ENCODE measurements at regions not wholly inside any gene's neighbourhood (a gene's known extent, or its start where the extent isn't known, plus 50 kb on each side); places are given as distances from the start of the nearest gene placed in this dataset.
"Not testable (repeated sequence)": the region's sequence is repeated elsewhere in the genome, so short reads cannot be mapped to it uniquely, and the experiment has no call there.

DNA sequence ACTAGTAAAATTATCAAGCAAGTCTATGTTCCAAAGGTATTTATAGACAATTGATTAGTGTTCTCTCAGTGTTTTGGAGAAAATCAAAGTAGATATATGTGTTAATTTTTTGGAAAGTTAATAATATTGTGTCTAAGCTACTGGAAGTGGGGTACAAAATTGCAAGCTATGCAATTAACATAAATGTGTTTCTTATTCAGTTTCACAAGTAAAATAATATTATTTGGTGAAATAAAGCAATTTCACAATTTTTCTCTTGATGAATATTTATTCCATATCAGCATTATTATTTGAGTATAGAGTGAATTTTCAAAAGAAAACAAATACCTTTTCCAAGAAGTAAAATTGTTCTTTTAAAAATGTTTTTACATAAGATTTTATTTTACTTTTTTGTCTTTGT, 1047.7 kb downstream of the TBL1XR1 start:
- H3K27ac ChIP-seq (ENCODE audit: low read depth, low read length), result no peak overlapping the region
- no peak for DNase-seq (ENCODE audit: low read depth in 4 of 6, low spot score in 6 of 6)
- no peak overlapping the region for H3K4me3 ChIP-seq (ENCODE audit: low read depth, low read length)
- H3K36me3 ChIP-seq (ENCODE audit: control insufficient read depth, insufficient read depth, low read length), result no peaks in the 10 kb centered on the region
- no peaks in the 10 kb centered on the region for H3K9me3 ChIP-seq (ENCODE audit: control insufficient read depth, insufficient read depth, low read length)
- H3K4me1 ChIP-seq (ENCODE audit: control insufficient read depth, insufficient read depth, low read length), result no peaks in the 10 kb centered on the region
- no peaks in the 10 kb centered on the region for H3K27me3 ChIP-seq (ENCODE audit: control insufficient read depth, insufficient read depth, low read length)

DNA sequence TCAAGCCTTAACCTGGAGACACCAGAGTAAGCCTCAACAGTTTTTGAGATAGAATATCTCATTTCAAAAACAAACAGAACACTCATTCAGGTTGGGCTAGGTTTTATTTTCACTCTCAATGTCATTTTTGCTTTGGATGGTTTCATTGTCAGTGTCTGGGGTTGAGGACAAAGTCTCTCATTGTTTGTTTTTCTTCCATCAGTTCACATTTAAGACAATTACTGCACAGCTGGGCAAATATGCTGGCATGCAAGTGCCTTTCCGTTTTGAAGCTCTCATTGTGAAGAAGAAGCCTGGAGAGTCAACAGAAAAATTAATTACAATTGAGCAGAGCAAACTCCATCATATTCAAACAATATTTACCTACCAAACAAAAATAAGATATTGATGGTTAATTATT, 1050.0 kb downstream of the TBL1XR1 start:
- Histone ChIP-seq H3K4me3 (ENCODE audit: low read depth, low read length) (no peak overlapping the region), H3K4me1 (ENCODE audit: control insufficient read depth, insufficient read depth, low read length) (no peaks in the 10 kb centered on the region), H3K9me3 (ENCODE audit: control insufficient read depth, insufficient read depth, low read length) (no peaks in the 10 kb centered on the region), H3K27ac (ENCODE audit: low read depth, low read length) (no peak overlapping the region), H3K27me3 (ENCODE audit: control insufficient read depth, insufficient read depth, low read length) (no peaks in the 10 kb centered on the region), H3K36me3 (ENCODE audit: control insufficient read depth, insufficient read depth, low read length) (no peaks in the 10 kb centered on the region)
- peak in 1 of 6 donors; percentile 24 for DNase-seq (ENCODE audit: low read depth in 4 of 6, low spot score in 6 of 6)
- WGBS (ENCODE audit: insufficient coverage), result no CpG with 5 or more reads among the region's 1 CpG

- H3K4me1 ChIP-seq (ENCODE audit: control insufficient read depth, insufficient read depth, low read length), result no peaks in the 10 kb centered on the region
- WGBS (ENCODE audit: insufficient coverage), result no CpG with 5 or more reads among the region's 1 CpG
- H3K27ac ChIP-seq (ENCODE audit: low read depth, low read length), result no peak overlapping the region
- H3K9me3 ChIP-seq (ENCODE audit: control insufficient read depth, insufficient read depth, low read length), result no peaks in the 10 kb centered on the region
- H3K27me3 ChIP-seq (ENCODE audit: control insufficient read depth, insufficient read depth, low read length), result no peaks in the 10 kb centered on the region
- DNase-seq (ENCODE audit: low read depth in 4 of 6, low spot score in 6 of 6), result no peak
- no peaks in the 10 kb centered on the region for H3K36me3 ChIP-seq (ENCODE audit: control insufficient read depth, insufficient read depth, low read length)
- no peak overlapping the region for H3K4me3 ChIP-seq (ENCODE audit: low read depth, low read length)
Measured at GRCh38 chr3:176141837-176142236, 1055.4 kb downstream of the TBL1XR1 start.

DNA sequence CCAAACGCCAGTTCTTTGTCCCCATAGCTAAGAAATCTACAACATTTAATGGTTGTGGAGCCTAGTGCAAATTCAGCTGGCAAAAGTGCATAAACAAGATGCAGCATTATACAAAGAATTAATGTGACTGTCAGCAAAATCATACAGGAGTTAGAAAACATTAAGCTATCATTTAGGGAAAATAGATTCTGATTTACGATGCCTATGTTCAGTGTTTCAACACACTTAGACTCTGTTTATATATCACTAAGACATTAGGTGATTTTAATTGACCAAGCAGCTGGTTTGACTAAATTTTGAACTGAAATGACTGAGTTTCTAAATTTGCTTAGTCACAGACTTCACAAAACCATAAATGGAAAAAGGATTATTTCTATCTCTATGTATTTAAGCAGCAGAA, 1076.8 kb downstream of the TBL1XR1 start:
- Histone ChIP-seq H3K9me3 (ENCODE audit: control insufficient read depth, insufficient read depth, low read length) (no peaks in the 10 kb centered on the region), H3K4me3 (ENCODE audit: low read depth, low read length) (no peak overlapping the region), H3K36me3 (ENCODE audit: control insufficient read depth, insufficient read depth, low read length) (no peaks in the 10 kb centered on the region), H3K27me3 (ENCODE audit: control insufficient read depth, insufficient read depth, low read length) (no peaks in the 10 kb centered on the region), H3K27ac (ENCODE audit: low read depth, low read length) (no peak overlapping the region), H3K4me1 (ENCODE audit: control insufficient read depth, insufficient read depth, low read length) (no peaks in the 10 kb centered on the region)
- WGBS (ENCODE audit: insufficient coverage), result no CpG with 5 or more reads among the region's 2 CpGs
- no peak for DNase-seq (ENCODE audit: low read depth in 4 of 6, low spot score in 6 of 6)

DNA sequence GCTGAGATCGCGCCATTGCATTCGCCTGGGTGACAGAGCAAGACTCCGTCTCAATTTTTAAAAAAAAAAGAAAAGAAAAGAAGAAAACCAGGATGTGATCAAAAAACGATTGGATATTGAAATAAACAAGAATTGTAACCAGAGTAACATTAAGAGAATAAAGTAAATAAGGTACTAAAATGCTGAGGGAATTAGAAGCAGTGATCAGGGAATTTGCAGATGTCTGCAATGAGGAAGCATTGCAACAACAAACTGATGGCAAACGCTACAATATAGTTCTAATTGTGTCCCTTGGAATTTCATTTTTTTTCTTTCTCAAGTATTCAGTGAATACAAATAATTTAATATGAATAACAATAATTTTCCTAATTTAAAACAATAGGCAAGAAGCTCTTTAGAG, 1077.5 kb downstream of the TBL1XR1 start:
- no peaks in the 10 kb centered on the region for H3K27me3 ChIP-seq (ENCODE audit: control insufficient read depth, insufficient read depth, low read length)
- no peaks in the 10 kb centered on the region for H3K36me3 ChIP-seq (ENCODE audit: control insufficient read depth, insufficient read depth, low read length)
- H3K9me3 ChIP-seq (ENCODE audit: control insufficient read depth, insufficient read depth, low read length), result no peaks in the 10 kb centered on the region
- H3K4me1 ChIP-seq (ENCODE audit: control insufficient read depth, insufficient read depth, low read length), result no peaks in the 10 kb centered on the region
- WGBS (ENCODE audit: insufficient coverage), result 94% methylated on average over 3 of the region's 6 CpGs
- no peak overlapping the region for H3K4me3 ChIP-seq (ENCODE audit: low read depth, low read length)
- DNase-seq (ENCODE audit: low read depth in 4 of 6, low spot score in 6 of 6), result no peak
- no peak overlapping the region for H3K27ac ChIP-seq (ENCODE audit: low read depth, low read length)

DNA sequence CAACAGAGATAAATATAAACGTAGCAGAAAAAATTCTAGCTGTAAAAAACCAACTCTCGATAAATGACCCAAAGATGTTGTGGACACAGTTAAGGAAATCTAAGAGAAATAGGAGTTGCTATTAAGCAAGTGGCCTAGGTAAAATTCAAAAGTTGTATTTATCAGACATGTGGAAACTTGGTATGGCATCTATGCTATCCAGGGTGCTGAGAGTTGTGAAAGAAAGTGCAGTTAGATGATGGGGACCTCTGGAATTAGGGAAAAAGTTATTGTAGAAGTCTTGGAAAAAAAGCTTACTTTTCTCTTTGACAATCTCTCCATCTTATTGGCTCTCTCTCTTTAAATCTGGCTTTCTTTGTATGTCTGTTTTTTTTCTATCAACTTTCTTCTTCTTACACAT, 1090.9 kb downstream of the TBL1XR1 start:
- 100% methylated on average over 1 of the region's 2 CpGs for WGBS (ENCODE audit: insufficient coverage)
- H3K27me3 ChIP-seq (ENCODE audit: control insufficient read depth, insufficient read depth, low read length), result no peaks in the 10 kb centered on the region
- no peaks in the 10 kb centered on the region for H3K36me3 ChIP-seq (ENCODE audit: control insufficient read depth, insufficient read depth, low read length)
- H3K27ac ChIP-seq (ENCODE audit: low read depth, low read length), result no peak overlapping the region
- no peaks in the 10 kb centered on the region for H3K9me3 ChIP-seq (ENCODE audit: control insufficient read depth, insufficient read depth, low read length)
- H3K4me1 ChIP-seq (ENCODE audit: control insufficient read depth, insufficient read depth, low read length), result no peaks in the 10 kb centered on the region
- DNase-seq (ENCODE audit: low read depth in 4 of 6, low spot score in 6 of 6), result no peak
- no peak overlapping the region for H3K4me3 ChIP-seq (ENCODE audit: low read depth, low read length)

GRCh38 chr3:176097027-176097426, 1100.3 kb downstream of the TBL1XR1 start:
- Histone ChIP-seq H3K4me3 (ENCODE audit: low read depth, low read length) (no peak overlapping the region), H3K27me3 (ENCODE audit: control insufficient read depth, insufficient read depth, low read length) (no peaks in the 10 kb centered on the region), H3K9me3 (ENCODE audit: control insufficient read depth, insufficient read depth, low read length) (no peaks in the 10 kb centered on the region), H3K36me3 (ENCODE audit: control insufficient read depth, insufficient read depth, low read length) (no peaks in the 10 kb centered on the region), H3K27ac (ENCODE audit: low read depth, low read length) (no peak overlapping the region), H3K4me1 (ENCODE audit: control insufficient read depth, insufficient read depth, low read length) (no peaks in the 10 kb centered on the region)
- no peak for DNase-seq (ENCODE audit: low read depth in 4 of 6, low spot score in 6 of 6)

- WGBS (ENCODE audit: insufficient coverage), result 88% methylated on average over 1 of the region's 1 CpG
- not testable (repeated sequence) for H3K4me1 ChIP-seq (ENCODE audit: control insufficient read depth, insufficient read depth, low read length); DNase-seq (ENCODE audit: low read depth in 4 of 6, low spot score in 6 of 6); H3K27me3 ChIP-seq (ENCODE audit: control insufficient read depth, insufficient read depth, low read length); H3K27ac ChIP-seq (ENCODE audit: low read depth, low read length); H3K36me3 ChIP-seq (ENCODE audit: control insufficient read depth, insufficient read depth, low read length); H3K4me3 ChIP-seq (ENCODE audit: low read depth, low read length); H3K9me3 ChIP-seq (ENCODE audit: control insufficient read depth, insufficient read depth, low read length)
Measured at GRCh38 chr3:176093892-176094291, 1103.4 kb downstream of the TBL1XR1 start.

DNA sequence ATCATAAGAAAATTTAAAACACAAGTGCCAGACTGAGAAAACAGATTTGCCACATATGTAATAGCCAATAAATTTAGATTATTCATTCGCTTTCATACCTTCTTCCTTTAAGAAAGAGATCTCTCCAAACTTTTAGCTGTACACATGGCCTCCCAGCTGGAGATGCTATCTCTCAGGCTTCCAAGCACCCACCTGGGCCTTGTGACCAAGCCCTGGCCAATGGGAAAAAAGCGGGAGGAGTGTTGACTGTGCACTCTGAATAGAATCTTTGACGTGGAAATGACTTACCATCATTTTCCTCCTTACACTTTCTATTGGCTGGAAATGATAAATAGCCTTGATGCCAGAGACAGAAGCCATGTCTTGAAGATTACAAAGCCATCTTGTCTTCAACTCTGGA, 1106.6 kb downstream of the TBL1XR1 start:
- no peaks in the 10 kb centered on the region for H3K4me1 ChIP-seq (ENCODE audit: control insufficient read depth, insufficient read depth, low read length)
- H3K27me3 ChIP-seq (ENCODE audit: control insufficient read depth, insufficient read depth, low read length), result no peaks in the 10 kb centered on the region
- no peaks in the 10 kb centered on the region for H3K36me3 ChIP-seq (ENCODE audit: control insufficient read depth, insufficient read depth, low read length)
- H3K27ac ChIP-seq (ENCODE audit: low read depth, low read length), result no peak overlapping the region
- WGBS (ENCODE audit: insufficient coverage), result no CpG with 5 or more reads among the region's 3 CpGs
- H3K4me3 ChIP-seq (ENCODE audit: low read depth, low read length), result no peak overlapping the region
- peaks cover 3% of the 10 kb centered on the region for H3K9me3 ChIP-seq (ENCODE audit: control insufficient read depth, insufficient read depth, low read length)
- DNase-seq (ENCODE audit: low read depth in 4 of 6, low spot score in 6 of 6), result no peak

- no peak for DNase-seq (ENCODE audit: low read depth in 4 of 6, low spot score in 6 of 6)
- no peak overlapping the region for H3K4me3 ChIP-seq (ENCODE audit: low read depth, low read length)
- no peaks in the 10 kb centered on the region for H3K36me3 ChIP-seq (ENCODE audit: control insufficient read depth, insufficient read depth, low read length)
- H3K27me3 ChIP-seq (ENCODE audit: control insufficient read depth, insufficient read depth, low read length), result no peaks in the 10 kb centered on the region
- H3K9me3 ChIP-seq (ENCODE audit: control insufficient read depth, insufficient read depth, low read length), result peaks cover 3% of the 10 kb centered on the region
- no peaks in the 10 kb centered on the region for H3K4me1 ChIP-seq (ENCODE audit: control insufficient read depth, insufficient read depth, low read length)
- H3K27ac ChIP-seq (ENCODE audit: low read depth, low read length), result no peak overlapping the region
- WGBS (ENCODE audit: insufficient coverage), result no CpG with 5 or more reads among the region's 3 CpGs
Measured at GRCh38 chr3:176088962-176089383, 1108.3 kb downstream of the TBL1XR1 start.
